Osteoblast (primary cell): ENCODE measurements at regions not wholly inside any gene's neighbourhood (a gene's known extent, or its start where the extent isn't known, plus 50 kb on each side); places are given as distances from the start of the nearest gene placed in this dataset.

Experiments
- DNase-seq: peaks from one replicate; pipeline ENCODE4 v3.0.0; 2011; ENCODE audit warnings: low spot score, mixed read lengths; ENCODE audit not compliant: insufficient read length; ENCODE audit errors: missing footprints
- H2AFZ ChIP-seq: 2 replicates; pipeline ENCODE4 v1.6.0; 2011; ENCODE audit warnings: mild to moderate bottlenecking, low read length
- H3K27ac ChIP-seq: 2 replicates; pipeline ENCODE4 v1.5.1; 2011; ENCODE audit warnings: mild to moderate bottlenecking, low read depth, low read length, moderate library complexity
- H3K27me3 ChIP-seq: 2 replicates; pipeline ENCODE4 v1.6.0; 2012; ENCODE audit warnings: mild to moderate bottlenecking, control low read depth, inconsistent platforms, low read length, moderate library complexity; ENCODE audit not compliant: insufficient read depth
- H3K36me3 ChIP-seq: 2 replicates; pipeline ENCODE4 v1.5.1; 2011; ENCODE audit warnings: mild to moderate bottlenecking, low read length, control low read depth, moderate library complexity; ENCODE audit not compliant: insufficient read depth
- H3K4me1 ChIP-seq: 2 replicates; pipeline ENCODE4 v1.5.1; 2011; ENCODE audit warnings: mild to moderate bottlenecking, low read length, control low read depth, moderate library complexity; ENCODE audit not compliant: insufficient read depth
- H3K4me2 ChIP-seq: 2 replicates; pipeline ENCODE4 v1.6.0; 2011; ENCODE audit warnings: mild to moderate bottlenecking, low read length; ENCODE audit not compliant: insufficient read depth
- H3K4me3 ChIP-seq: fragments of 200-600 bp; sonication (generic); 3 replicates; pipeline ENCODE4 v1.5.1; 2012; ENCODE audit warnings: mild to moderate bottlenecking, low read length, inconsistent platforms; ENCODE audit not compliant: insufficient read depth
- H3K79me2 ChIP-seq: 2 replicates; pipeline ENCODE4 v1.6.0; 2012; ENCODE audit warnings: mild to moderate bottlenecking, low read length, control low read depth, inconsistent platforms; ENCODE audit not compliant: insufficient read depth
- H3K9me3 ChIP-seq: 2 replicates; pipeline ENCODE4 v1.5.1; 2011; ENCODE audit warnings: low read depth, low read length, control low read depth
- H4K20me1 ChIP-seq: 2 replicates; pipeline ENCODE4 v1.6.0; 2012; ENCODE audit warnings: mild to moderate bottlenecking, low read length, control low read depth; ENCODE audit not compliant: insufficient read depth
- TF ChIP-seq, protein P1 (sequence below): IDR thresholded peaks from 2 replicates; pipeline ENCODE4 v1.5.1; 2011; ENCODE audit warnings: mild to moderate bottlenecking, low read depth, low read length, moderate library complexity; ENCODE audit errors: extremely low read depth

DNA sequence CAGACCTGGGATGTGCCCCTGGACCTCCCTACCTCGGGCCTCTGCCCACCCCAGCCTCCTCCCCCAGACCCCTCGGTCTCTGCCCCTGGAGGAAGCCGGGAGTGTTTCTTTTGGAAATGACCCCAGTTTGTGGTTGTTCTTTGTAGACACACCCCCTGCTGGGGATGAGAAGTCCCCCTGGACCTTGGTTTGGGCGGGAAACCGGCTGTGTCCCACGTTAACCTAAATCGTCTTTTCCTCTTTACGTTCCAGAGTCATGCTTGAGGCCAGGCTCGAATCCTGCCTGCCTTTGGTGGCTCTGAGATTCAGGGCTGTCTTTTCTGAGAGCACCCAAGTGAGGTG is 116.6 kb downstream of the METRNL start:
- Histone ChIP-seq H3K36me3 (no peaks in the 10 kb centered on the region), H4K20me1 (no peaks in the 10 kb centered on the region), H3K27ac (peak overlapping the region; percentile 83), H3K4me1 (peaks cover 69% of the 10 kb centered on the region), H3K9me3 (no peaks in the 10 kb centered on the region), H3K27me3 (no peaks in the 10 kb centered on the region), H3K79me2 (no peaks in the 10 kb centered on the region), H2AFZ (no peak overlapping the region), H3K4me3 (peak overlapping the region; percentile 6), H3K4me2 (peak overlapping the region; percentile 37)
- TF ChIP-seq, protein P1, sequence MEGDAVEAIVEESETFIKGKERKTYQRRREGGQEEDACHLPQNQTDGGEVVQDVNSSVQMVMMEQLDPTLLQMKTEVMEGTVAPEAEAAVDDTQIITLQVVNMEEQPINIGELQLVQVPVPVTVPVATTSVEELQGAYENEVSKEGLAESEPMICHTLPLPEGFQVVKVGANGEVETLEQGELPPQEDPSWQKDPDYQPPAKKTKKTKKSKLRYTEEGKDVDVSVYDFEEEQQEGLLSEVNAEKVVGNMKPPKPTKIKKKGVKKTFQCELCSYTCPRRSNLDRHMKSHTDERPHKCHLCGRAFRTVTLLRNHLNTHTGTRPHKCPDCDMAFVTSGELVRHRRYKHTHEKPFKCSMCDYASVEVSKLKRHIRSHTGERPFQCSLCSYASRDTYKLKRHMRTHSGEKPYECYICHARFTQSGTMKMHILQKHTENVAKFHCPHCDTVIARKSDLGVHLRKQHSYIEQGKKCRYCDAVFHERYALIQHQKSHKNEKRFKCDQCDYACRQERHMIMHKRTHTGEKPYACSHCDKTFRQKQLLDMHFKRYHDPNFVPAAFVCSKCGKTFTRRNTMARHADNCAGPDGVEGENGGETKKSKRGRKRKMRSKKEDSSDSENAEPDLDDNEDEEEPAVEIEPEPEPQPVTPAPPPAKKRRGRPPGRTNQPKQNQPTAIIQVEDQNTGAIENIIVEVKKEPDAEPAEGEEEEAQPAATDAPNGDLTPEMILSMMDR, result no peak
- peak; percentile 94 for DNase-seq

DNA sequence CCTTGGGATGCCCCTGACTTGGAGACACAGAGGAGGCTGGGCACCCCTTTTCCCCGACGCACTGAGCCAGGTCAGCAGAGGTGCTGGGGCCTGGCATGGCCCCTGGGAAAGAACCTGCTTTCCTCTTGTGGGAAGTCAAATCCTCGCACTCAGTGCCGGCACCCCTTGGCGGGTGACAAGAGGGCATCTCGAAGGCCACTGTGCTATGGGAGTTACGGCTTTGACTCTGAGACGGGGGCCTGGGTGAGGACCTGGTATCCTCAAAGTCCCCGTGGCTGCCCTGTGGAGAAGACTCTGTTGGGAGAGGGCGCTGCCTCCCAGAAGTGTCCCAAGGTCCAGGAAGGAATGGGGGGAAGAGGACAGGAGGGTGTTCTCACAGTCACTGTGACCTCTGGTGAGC is 117.0 kb downstream of the METRNL start:
- Histone ChIP-seq H3K27me3 (no peaks in the 10 kb centered on the region), H3K27ac (peak overlapping the region; percentile 83), H2AFZ (no peak overlapping the region), H3K4me3 (no peak overlapping the region), H3K36me3 (no peaks in the 10 kb centered on the region), H3K9me3 (no peaks in the 10 kb centered on the region), H4K20me1 (no peaks in the 10 kb centered on the region), H3K4me2 (no peak overlapping the region), H3K4me1 (peaks cover 73% of the 10 kb centered on the region), H3K79me2 (peaks cover under 1% of the 10 kb centered on the region)
- DNase-seq, result peak; percentile 39
- TF ChIP-seq, protein P1, result no peak

DNA sequence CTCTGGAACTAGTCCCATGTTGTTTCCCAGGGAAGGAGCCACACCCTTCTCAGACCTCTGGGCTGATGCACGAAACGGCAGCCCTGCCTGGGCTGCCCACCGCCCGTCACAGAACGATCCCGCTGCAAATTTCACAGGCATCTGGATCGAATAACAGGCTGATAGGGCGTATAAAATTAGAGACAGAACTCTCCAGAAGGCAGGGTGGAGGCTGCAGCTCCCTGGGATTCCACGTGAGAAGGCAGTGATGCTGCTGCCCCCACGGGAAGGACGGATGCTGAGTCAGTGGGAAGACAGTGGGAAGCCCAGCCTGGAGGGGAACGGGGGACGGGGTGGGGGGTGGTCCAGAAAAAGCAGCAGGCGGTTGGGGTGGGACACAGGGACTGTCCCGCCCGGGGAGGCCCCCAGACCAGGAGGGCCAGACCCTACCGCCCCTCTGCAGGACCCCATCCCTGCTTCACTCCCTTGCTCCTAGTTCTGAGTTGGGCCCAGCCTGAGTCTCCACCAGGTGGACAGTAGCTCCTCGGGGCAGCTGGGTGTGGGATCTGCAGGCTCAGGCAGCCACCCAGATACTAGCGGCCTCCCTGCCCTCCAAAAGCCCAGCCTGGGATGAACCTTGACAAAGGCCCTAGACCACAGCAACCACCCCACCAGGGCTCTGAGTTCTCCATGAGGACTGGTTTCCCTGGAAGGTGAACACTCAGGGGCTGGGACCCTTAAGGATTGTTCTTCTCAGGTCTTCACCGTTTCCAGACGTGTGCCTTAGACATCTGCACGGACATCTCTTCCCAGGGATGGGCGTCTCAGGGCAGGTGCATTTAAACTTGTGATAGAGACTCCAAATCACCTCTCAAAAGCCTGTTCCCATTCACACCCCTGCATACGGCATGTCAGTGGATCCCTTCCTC is 117.8 kb downstream of the METRNL start:
- H4K20me1 ChIP-seq, result no peaks in the 10 kb centered on the region
- H3K9me3 ChIP-seq, result no peaks in the 10 kb centered on the region
- no peak overlapping the region for H3K4me2 ChIP-seq
- DNase-seq, result peak; percentile 81
- H3K4me3 ChIP-seq, result no peak overlapping the region
- no peak overlapping the region for H2AFZ ChIP-seq
- H3K79me2 ChIP-seq, result peaks cover 2% of the 10 kb centered on the region
- TF ChIP-seq, protein P1, result no peak
- H3K27ac ChIP-seq, result peak overlapping the region; percentile 40
- peaks cover 76% of the 10 kb centered on the region for H3K4me1 ChIP-seq
- H3K27me3 ChIP-seq, result no peaks in the 10 kb centered on the region
- H3K36me3 ChIP-seq, result no peaks in the 10 kb centered on the region
